Left ventricle myocardium inferior (tissue), 1 donor: ENCODE measurements at regions not wholly inside any gene's neighbourhood (a gene's known extent, or its start where the extent isn't known, plus 50 kb on each side); places are given as distances from the start of the nearest gene placed in this dataset.
"Not testable (repeated sequence)": the region's sequence is repeated elsewhere in the genome, so short reads cannot be mapped to it uniquely, and the experiment has no call there.

ENCODE experiments used
- DNase-seq: peaks from one replicate; pipeline ENCODE4 v3.0.0-alpha.2; 2020
- H3K27ac ChIP-seq: fragments of 200-600 bp; replicated peaks from 2 replicates; pipeline ENCODE4 v1.8.0; 2021
- H3K27me3 ChIP-seq: fragments of 200-600 bp; 2 replicates; pipeline ENCODE4 v1.8.0; 2021; ENCODE audit warnings: low read depth
- H3K36me3 ChIP-seq: fragments of 200-600 bp; 2 replicates; pipeline ENCODE4 v1.8.0; 2021
- H3K4me1 ChIP-seq: fragments of 200-600 bp; 2 replicates; pipeline ENCODE4 v1.8.0; 2021
- H3K4me3 ChIP-seq: fragments of 200-600 bp; 2 replicates; pipeline ENCODE4 v1.8.0; 2021; ENCODE audit warnings: mild to moderate bottlenecking, moderate library complexity
- H3K9me3 ChIP-seq: fragments of 200-600 bp; replicated peaks from 2 replicates; pipeline ENCODE4 v1.8.0; 2021
- CTCF ChIP-seq: fragments of 200-600 bp; IDR thresholded peaks from 2 replicates; pipeline ENCODE4 v1.8.0; 2021; ENCODE audit warnings: antibody characterized with exemption, mild to moderate bottlenecking, borderline replicate concordance
- intact Hi-C: fragments of 100-400 bp; cut with micrococcal nuclease; formaldehyde crosslinking; loops from one replicate; pipeline ENCODE4 v1.11.0; 2022
- donor health status: DM: no; HTN: yes; CAD: no; lungs with severe emphysema.

- H3K4me3 ChIP-seq, H3K27ac ChIP-seq, H3K27me3 ChIP-seq, intact Hi-C loops, H3K4me1 ChIP-seq, DNase-seq, H3K36me3 ChIP-seq: not testable (repeated sequence)
- H3K9me3 ChIP-seq: peaks cover 12% of the 10 kb centered on the region
These were observed 75.7 kb downstream of the QDPR start for GRCh38 chr4:17436047-17436749.

- no peak for TF ChIP-seq CTCF
- DNase-seq: no peak
- Histone ChIP-seq H3K27ac (no peak overlapping the region), H3K4me1 (no peaks in the 10 kb centered on the region), H3K27me3 (no peaks in the 10 kb centered on the region), H3K4me3 (no peak overlapping the region), H3K9me3 (peaks cover 5% of the 10 kb centered on the region), H3K36me3 (no peaks in the 10 kb centered on the region)
- intact Hi-C loops: no loop called here
These were observed 78.1 kb downstream of the QDPR start for GRCh38 chr4:17433827-17434226.

GRCh38 chr4:17427991-17428390, 83.9 kb downstream of the QDPR start:
- no peaks in the 10 kb centered on the region for H3K9me3 ChIP-seq
- no peaks in the 10 kb centered on the region for H3K36me3 ChIP-seq
- H3K27ac ChIP-seq: no peak overlapping the region
- intact Hi-C loops: no loop called here
- H3K4me3 ChIP-seq: no peak overlapping the region
- DNase-seq: no peak
- TF ChIP-seq CTCF: no peak
- no peaks in the 10 kb centered on the region for H3K27me3 ChIP-seq
- H3K4me1 ChIP-seq: no peaks in the 10 kb centered on the region

- no peak for TF ChIP-seq CTCF
- H3K4me3 ChIP-seq: no peak overlapping the region
- no peaks in the 10 kb centered on the region for H3K27me3 ChIP-seq
- H3K36me3 ChIP-seq: no peaks in the 10 kb centered on the region
- no peaks in the 10 kb centered on the region for H3K4me1 ChIP-seq
- no peaks in the 10 kb centered on the region for H3K9me3 ChIP-seq
- intact Hi-C loops: no loop called here
- DNase-seq: no peak
- H3K27ac ChIP-seq: no peak overlapping the region
These were observed 85.7 kb downstream of the QDPR start for GRCh38 chr4:17426222-17426621.

GRCh38 chr4:17418010-17418409, 93.9 kb downstream of the QDPR start:
- Histone ChIP-seq H3K27ac (no peak overlapping the region), H3K4me1 (no peaks in the 10 kb centered on the region), H3K9me3 (peaks cover 32% of the 10 kb centered on the region), H3K36me3 (no peaks in the 10 kb centered on the region), H3K4me3 (no peak overlapping the region), H3K27me3 (no peaks in the 10 kb centered on the region)
- intact Hi-C loops: no loop called here
- TF ChIP-seq CTCF: no peak
- no peak for DNase-seq

- no peaks in the 10 kb centered on the region for H3K4me1 ChIP-seq
- no peak for DNase-seq
- no peak for TF ChIP-seq CTCF
- no peaks in the 10 kb centered on the region for H3K27me3 ChIP-seq
- no peak overlapping the region for H3K4me3 ChIP-seq
- intact Hi-C loops: no loop called here
- H3K9me3 ChIP-seq: peaks cover 32% of the 10 kb centered on the region
- H3K27ac ChIP-seq: no peak overlapping the region
- no peaks in the 10 kb centered on the region for H3K36me3 ChIP-seq
These were observed 97.5 kb downstream of the QDPR start for GRCh38 chr4:17414392-17414791.
